Neural crest cell (in vitro differentiated cells): ENCODE measurements at regions not wholly inside any gene's neighbourhood (a gene's known extent, or its start where the extent isn't known, plus 50 kb on each side); places are given as distances from the start of the nearest gene placed in this dataset.

Source experiments
- DNase-seq: peaks from one replicate; pipeline ENCODE4 v3.0.0; 2021; ENCODE audit warnings: low read depth, mixed read lengths, low spot score
- H3K27ac Mint-ChIP-seq: one replicate; pipeline ENCODE4 v1.8.0; 2021; ENCODE audit warnings: mild to moderate bottlenecking, mixed read lengths; ENCODE audit not compliant: unreplicated experiment
- H3K27me3 Mint-ChIP-seq: 2 replicates; pipeline ENCODE4 v1.8.0; 2021; ENCODE audit warnings: low read depth, mild to moderate bottlenecking, mixed read lengths
- H3K36me3 Mint-ChIP-seq: 2 replicates; pipeline ENCODE4 v1.8.0; 2021; ENCODE audit warnings: low read depth, mild to moderate bottlenecking, mixed read lengths
- H3K4me1 Mint-ChIP-seq: 2 replicates; pipeline ENCODE4 v1.8.0; 2021; ENCODE audit warnings: mixed read lengths
- H3K4me3 Mint-ChIP-seq: one replicate; pipeline ENCODE4 v1.8.0; 2021; ENCODE audit warnings: mild to moderate bottlenecking, mixed read lengths
- H3K9me3 Mint-ChIP-seq: 2 replicates; pipeline ENCODE4 v1.8.0; 2021; ENCODE audit warnings: mixed read lengths
- CTCF ChIP-seq: fragments of 200-600 bp; sonication (generic); conservative IDR thresholded peaks from 2 replicates; pipeline ENCODE4 v1.5.0; 2021; ENCODE audit warnings: antibody characterized with exemption, mild to moderate bottlenecking

GRCh38 chr17:12489325-12489724 lies 176.4 kb upstream of the MYOCD start:
- no peak for TF ChIP-seq CTCF
- no peak overlapping the region for H3K27ac Mint-ChIP-seq
- H3K4me1 Mint-ChIP-seq = no peaks in the 10 kb centered on the region

GRCh38 chr17:12492450-12492849 lies 173.2 kb upstream of the MYOCD start:
- Mint-ChIP-seq H3K4me3 (no peak overlapping the region), H3K27ac (no peak overlapping the region), H3K4me1 (no peaks in the 10 kb centered on the region), H3K9me3 (no peaks in the 10 kb centered on the region), H3K36me3 (no peaks in the 10 kb centered on the region), H3K27me3 (no peaks in the 10 kb centered on the region)
- DNase-seq = no peak
- TF ChIP-seq CTCF = no peak

More at GRCh38 chr17:12489325-12489724, 176.4 kb upstream of the MYOCD start:
- Mint-ChIP-seq H3K9me3 (no peaks in the 10 kb centered on the region), H3K27me3 (no peaks in the 10 kb centered on the region), H3K4me3 (no peak overlapping the region), H3K36me3 (no peaks in the 10 kb centered on the region)
- no peak for DNase-seq

DNA sequence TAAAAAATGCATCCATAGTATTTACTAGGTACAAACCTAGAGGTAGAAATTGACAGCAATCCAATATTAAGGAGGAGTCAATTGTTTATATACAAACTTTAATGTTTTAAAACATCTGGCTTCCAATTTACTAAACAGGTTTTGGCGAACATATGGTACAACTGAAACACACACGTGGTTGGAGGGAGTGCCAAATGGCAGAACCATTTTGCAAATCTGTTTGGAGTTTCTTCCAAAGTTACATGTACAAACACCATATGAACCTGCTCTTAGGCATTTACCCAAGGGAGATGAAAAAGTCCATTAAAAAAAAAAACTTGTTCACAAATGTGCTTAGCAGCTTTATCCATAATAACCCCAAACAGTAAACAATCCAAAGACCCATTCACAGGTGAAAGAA lies 159.8 kb upstream of the MYOCD start:
- no peaks in the 10 kb centered on the region for H3K9me3 Mint-ChIP-seq
- no peaks in the 10 kb centered on the region for H3K36me3 Mint-ChIP-seq

GRCh38 chr17:12507026-12507595 lies 158.6 kb upstream of the MYOCD start:
- no peaks in the 10 kb centered on the region for H3K4me1 Mint-ChIP-seq
- DNase-seq = no peak
- no peak overlapping the region for H3K4me3 Mint-ChIP-seq
- H3K36me3 Mint-ChIP-seq = no peaks in the 10 kb centered on the region
- no peaks in the 10 kb centered on the region for H3K9me3 Mint-ChIP-seq
- TF ChIP-seq CTCF = no peak
- H3K27ac Mint-ChIP-seq = no peak overlapping the region
- H3K27me3 Mint-ChIP-seq = no peaks in the 10 kb centered on the region

More for the DNA sequence above, 159.8 kb upstream of the MYOCD start:
- H3K27ac Mint-ChIP-seq = no peak overlapping the region
- TF ChIP-seq CTCF = no peak
- no peak for DNase-seq
- H3K4me1 Mint-ChIP-seq = no peaks in the 10 kb centered on the region
- no peaks in the 10 kb centered on the region for H3K27me3 Mint-ChIP-seq
- H3K4me3 Mint-ChIP-seq = no peak overlapping the region

GRCh38 chr17:12509801-12510200 lies 155.9 kb upstream of the MYOCD start:
- Mint-ChIP-seq H3K27me3 (no peaks in the 10 kb centered on the region), H3K4me1 (no peaks in the 10 kb centered on the region), H3K9me3 (no peaks in the 10 kb centered on the region), H3K36me3 (no peaks in the 10 kb centered on the region), H3K4me3 (no peak overlapping the region), H3K27ac (no peak overlapping the region)
- no peak for DNase-seq
- no peak for TF ChIP-seq CTCF

GRCh38 chr17:12510535-12510934 lies 155.2 kb upstream of the MYOCD start:
- H3K27me3 Mint-ChIP-seq = no peaks in the 10 kb centered on the region
- H3K9me3 Mint-ChIP-seq = no peaks in the 10 kb centered on the region

More at GRCh38 chr17:12510535-12510934, 155.2 kb upstream of the MYOCD start:
- Mint-ChIP-seq H3K36me3 (no peaks in the 10 kb centered on the region), H3K4me1 (no peaks in the 10 kb centered on the region), H3K27ac (no peak overlapping the region), H3K4me3 (no peak overlapping the region)
- DNase-seq = no peak
- no peak for TF ChIP-seq CTCF
